HG03108 (cell line): ENCODE measurements at regions not wholly inside any gene's neighbourhood (a gene's known extent, or its start where the extent isn't known, plus 50 kb on each side); places are given as distances from the start of the nearest gene placed in this dataset.

Source experiments
- ATAC-seq: cut with Tn5 transposase; IDR thresholded peaks from one replicate; pipeline ENCODE4 v1.9.1; 2021; ENCODE audit warnings: moderate library complexity; ENCODE audit not compliant: unreplicated experiment

GRCh38 chr9:80320916-80321315, 749.2 kb downstream of the TLE4 start:
- no peak for ATAC-seq

- ATAC-seq, result no peak
These were observed 748.7 kb downstream of the TLE4 start for GRCh38 chr9:80320480-80320879.

DNA sequence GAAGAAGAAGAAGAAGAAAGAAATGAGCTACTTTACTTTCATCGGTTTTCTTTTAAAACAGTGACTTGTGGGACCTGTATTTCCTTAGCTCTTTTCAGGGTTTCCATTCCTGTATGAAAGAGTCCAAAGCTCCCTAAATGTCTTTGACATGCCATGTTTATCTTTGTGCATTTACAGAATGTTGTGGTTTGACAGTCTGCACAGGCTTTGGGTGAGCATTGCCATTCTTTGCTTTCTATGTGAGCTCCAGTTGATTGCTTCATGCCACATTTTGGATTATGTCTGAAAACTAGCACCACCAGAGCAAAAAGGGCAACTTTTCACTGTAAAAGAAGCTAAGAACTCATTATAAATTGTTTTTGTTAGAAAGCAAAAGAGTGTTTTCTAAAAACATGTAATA, 733.4 kb downstream of the TLE4 start:
- ATAC-seq, result no peak

- ATAC-seq, result no peak
These were observed 723.2 kb downstream of the TLE4 start for GRCh38 chr9:80294955-80295354.

GRCh38 chr9:80294318-80294717, 722.6 kb downstream of the TLE4 start:
- no peak for ATAC-seq

DNA sequence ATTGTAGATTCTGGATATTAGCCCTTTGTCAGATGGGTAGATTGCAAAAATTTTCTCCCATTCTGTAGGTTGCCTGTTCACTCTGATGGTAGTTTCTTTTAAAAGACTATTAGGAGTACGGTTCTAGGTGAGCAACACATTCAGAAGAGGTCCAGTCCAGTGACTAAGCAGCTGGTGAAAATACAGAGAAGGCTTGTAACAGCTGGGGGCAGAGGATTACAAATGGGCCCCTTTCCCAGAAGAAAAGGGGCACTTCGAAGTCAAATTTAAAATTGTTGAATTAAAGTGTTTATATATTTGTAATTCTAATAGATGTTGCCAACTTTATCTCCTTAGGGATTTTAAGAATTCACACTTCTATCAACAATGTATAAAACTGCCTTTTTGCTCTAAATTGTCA, 720.5 kb downstream of the TLE4 start:
- no peak for ATAC-seq

GRCh38 chr9:80285326-80285725, 713.6 kb downstream of the TLE4 start:
- no peak for ATAC-seq

DNA sequence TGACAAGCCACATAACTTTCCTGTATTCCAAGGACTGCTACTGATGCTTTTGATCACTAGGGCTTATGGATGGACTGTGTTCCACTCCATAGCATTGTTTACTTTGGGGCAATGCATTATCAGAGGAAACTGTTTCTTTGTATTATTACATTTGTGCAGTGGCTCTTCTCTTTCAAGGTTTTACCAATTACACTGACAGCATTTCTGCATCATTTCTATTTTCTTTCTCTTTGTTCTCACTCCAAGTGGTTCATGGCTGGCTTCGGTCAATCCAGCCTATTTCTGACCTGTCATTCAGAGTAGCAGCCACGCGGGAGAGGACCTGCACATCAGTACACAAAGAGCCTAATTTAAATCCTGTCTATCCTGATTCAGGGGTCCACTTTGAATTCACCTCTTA, 711.0 kb downstream of the TLE4 start:
- no peak for ATAC-seq

DNA sequence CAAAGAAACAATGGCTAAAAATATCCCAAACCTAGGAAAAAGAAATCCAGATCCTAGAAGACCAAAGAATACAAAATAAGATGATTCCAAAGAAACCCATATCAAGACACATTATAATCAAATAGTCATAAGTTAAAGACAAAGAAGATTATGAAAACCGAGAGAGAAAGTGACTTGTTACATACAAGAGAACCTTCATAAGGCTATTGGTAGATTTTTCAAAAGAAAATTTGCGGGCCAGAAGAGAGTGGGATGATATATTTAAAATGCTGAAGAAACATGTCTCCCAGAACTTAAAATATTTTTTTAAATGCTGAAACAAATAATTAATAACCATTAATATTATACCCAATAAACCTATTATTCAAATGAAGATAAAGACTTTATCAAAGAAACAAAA, 687.3 kb downstream of the TLE4 start:
- ATAC-seq, result no peak

- ATAC-seq, result no peak
These were observed 680.0 kb downstream of the TLE4 start for GRCh38 chr9:80251778-80252177.

- ATAC-seq, result no peak
These were observed 670.3 kb downstream of the TLE4 start for GRCh38 chr9:80242022-80242421.

GRCh38 chr9:80235752-80236151, 664.0 kb downstream of the TLE4 start:
- no peak for ATAC-seq

DNA sequence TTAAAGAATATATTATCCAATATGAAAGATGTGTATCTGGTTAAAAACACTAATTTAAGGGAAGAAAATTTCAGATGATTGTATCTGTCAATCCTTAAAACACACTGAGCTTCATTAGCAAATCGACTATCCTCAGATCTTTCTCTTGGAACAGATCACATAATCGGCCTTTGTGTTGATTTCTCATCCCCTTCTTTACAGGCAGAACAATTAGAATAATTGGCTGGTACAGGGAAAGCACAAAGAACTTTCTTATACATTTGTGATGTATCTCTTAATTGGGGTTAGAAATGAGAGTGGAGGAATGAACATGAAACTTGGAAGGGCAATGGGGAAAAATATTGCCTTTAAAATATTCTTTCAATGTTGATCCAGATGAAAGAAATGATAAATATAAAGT, 662.1 kb downstream of the TLE4 start:
- no peak for ATAC-seq

DNA sequence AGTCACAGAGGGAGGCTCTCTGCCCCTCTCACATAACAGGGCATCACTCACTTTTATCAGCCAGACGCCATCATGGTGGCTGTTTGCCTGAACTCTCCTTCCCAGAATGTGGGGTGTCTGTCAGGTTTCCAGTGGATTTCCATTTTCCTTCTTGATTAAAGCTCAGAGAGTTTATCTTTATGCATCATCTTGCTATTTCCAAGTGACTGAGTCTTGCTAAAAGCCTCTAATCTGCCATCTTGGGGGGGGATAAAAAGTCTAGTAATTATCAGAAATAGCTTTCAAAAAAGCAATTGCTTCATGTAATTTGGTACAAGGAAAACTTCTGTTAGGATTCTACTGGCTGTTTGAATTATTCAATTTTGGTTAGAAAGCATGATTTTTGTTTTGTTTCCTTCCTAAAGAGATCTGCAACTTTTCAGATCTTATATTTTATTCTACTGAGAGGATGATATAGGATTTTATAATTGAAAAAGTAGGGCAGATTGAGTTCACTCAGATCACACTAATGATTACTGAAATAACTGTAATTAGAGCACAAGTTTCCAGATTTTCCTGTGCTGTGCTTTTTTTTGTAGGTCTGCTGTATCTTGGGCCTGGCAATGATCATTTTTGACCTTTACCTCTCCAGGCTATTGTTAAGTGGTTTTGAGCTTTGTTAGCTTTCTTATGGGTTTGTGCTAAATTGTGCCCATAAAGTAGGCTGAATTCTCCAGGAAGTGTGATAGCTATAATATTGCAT, 661.5 kb downstream of the TLE4 start:
- no peak for ATAC-seq

- ATAC-seq, result no peak
These were observed 659.8 kb downstream of the TLE4 start for GRCh38 chr9:80231318-80232236.

DNA sequence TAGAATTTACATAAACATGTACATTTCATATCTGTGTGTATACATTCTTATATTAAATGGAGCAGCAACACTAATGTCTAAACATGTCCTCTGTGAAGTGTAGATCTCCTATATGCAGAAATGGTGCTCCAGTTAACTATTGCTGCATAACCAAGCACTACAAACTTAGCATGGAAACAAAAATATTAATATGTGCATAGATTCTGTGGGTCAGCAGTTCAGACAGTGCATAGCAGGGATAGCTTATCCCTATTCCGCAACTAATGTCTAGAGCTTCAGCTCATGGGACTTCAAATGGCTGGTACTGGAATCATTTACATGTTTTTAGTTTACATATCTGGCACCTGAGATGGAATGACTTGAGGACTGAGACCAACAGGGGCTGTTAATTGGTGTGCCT, 652.1 kb downstream of the TLE4 start:
- no peak for ATAC-seq

DNA sequence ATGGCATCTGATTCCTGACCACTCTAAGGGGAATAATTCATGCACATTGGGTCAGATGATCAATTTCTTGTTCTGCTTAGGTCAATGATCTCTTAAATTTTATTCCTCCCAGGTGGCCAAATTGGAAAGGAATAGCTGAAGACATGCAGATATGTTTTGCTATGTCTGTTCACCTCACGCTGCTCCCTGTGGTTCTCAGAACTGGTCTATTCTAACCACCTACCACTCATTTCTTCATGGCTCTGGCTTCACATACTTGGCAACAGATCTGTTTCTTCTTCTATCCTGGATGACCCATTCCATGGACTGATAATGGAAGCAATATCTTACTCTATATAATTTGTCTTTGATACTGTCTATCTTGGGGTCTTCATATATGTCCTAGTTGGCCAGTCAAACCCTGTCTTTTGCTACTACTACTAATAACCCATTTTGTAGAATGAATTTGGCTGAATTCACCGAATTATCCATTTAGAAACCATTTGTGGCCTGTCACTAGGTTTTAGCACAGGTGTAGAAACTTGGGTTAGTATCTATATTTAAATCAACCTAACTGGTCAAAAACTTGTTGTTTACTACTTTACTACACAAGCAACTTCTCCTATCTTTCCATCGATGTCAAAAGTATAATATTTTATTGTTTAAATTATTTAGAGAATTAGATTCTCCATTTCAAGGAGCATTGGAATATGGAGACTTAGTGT, 650.9 kb downstream of the TLE4 start:
- ATAC-seq, result no peak

DNA sequence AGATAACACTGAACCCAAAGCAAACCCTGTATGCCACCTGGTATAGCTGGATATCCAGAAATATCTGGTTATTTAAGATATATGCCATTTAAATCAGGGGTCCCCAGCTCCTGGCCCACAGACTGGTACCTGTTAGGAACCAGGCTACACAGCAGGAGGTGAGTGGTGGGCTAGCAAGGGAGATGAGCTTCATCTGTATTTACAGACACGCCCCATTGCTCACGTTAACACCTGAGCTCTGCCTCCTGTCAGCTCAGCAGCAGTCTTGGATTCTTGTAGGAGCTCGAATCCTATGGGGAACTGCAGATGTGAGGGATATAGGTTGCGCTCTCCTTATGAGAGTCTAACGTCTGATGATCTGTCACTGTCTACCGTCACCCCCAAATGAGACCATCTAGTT, 646.6 kb downstream of the TLE4 start:
- no peak for ATAC-seq

DNA sequence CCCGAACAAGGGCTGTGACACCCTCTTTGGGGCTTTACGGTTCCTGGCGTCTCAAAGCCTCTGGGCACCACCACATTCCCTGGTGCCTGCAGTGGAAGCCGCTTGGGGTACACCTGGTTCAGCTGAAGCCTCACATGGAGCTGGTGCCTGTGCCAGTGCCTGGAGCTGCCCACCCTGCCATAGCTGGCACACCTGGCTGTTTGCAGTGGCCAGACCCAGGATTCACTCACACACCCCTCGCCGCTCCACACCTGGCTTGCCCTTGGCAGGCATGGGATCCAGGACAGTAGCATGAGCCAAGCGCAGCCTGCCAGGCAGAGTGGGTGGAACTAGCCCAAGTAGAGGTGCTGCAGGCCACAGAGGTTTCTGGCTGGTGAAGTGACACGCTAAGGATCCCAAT, 641.8 kb downstream of the TLE4 start:
- no peak for ATAC-seq

- ATAC-seq, result no peak
These were observed 636.9 kb downstream of the TLE4 start for GRCh38 chr9:80208696-80209095.

GRCh38 chr9:80204054-80204453, 632.3 kb downstream of the TLE4 start:
- no peak for ATAC-seq

GRCh38 chr9:80197661-80198060, 625.9 kb downstream of the TLE4 start:
- ATAC-seq, result no peak
